Erythroblast (primary cell): ENCODE measurements at regions not wholly inside any gene's neighbourhood (a gene's known extent, or its start where the extent isn't known, plus 50 kb on each side); places are given as distances from the start of the nearest gene placed in this dataset.
"Not testable (repeated sequence)": the region's sequence is repeated elsewhere in the genome, so short reads cannot be mapped to it uniquely, and the experiment has no call there.

ENCODE experiments used
- DNase-seq, 2 experiments: peaks; one replicate each; lab custom pipeline; 2025; lab: John Stamatoyannopoulos, UW
- GATA1 ChIP-seq: IDR thresholded peaks from 2 replicates; pipeline ENCODE4 v1.6.1; 2011; ENCODE audit warnings: low read depth, mild to moderate bottlenecking, control low read depth, low read length, moderate library complexity
- POLR2A ChIP-seq: IDR thresholded peaks from 2 replicates; pipeline ENCODE4 v1.6.1; 2011; ENCODE audit warnings: mild to moderate bottlenecking, low read length

- TF ChIP-seq POLR2A (no peak), GATA1 (no peak)
- DNase-seq = no peak
These were observed 315.2 kb upstream of the GLI3 start for GRCh38 chr7:42552227-42552626.

GRCh38 chr7:42550706-42551470 is 313.9 kb upstream of the GLI3 start:
- TF ChIP-seq POLR2A (no peak), GATA1 (no peak)
- no peak for DNase-seq

DNA sequence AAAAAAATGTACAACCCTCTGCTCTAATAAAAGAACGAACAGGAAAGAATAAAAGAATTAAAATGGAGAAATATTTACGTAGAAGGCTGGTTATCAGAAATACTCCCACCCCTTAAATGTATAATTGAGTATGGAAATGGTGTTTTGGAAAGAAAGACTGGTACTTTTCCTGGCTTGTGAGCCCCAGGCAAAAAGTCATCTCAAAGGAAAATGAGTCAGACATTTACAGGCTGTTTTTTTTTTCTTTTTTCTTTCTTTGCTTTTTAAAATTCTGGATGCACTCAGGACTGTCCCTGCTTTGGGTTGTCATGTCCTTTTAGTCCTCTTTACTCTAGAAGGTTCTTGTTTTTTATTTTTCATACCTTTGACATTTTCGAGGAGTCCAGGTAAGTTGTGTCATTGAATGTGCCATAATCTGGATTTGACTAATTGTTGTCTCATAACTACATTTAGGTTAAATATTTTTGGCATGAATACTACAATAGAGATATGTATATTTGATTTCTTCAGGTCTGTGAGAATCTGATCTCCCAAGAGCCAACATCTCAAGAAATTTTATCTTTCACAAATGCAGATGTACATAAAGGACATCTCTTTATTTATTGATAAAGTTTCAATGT is 313.0 kb upstream of the GLI3 start:
- no peak for TF ChIP-seq GATA1
- no peak for TF ChIP-seq POLR2A
- no peak for DNase-seq

GRCh38 chr7:42548816-42549611 is 312.0 kb upstream of the GLI3 start:
- TF ChIP-seq GATA1 (no peak), POLR2A (no peak)
- no peak for DNase-seq

DNA sequence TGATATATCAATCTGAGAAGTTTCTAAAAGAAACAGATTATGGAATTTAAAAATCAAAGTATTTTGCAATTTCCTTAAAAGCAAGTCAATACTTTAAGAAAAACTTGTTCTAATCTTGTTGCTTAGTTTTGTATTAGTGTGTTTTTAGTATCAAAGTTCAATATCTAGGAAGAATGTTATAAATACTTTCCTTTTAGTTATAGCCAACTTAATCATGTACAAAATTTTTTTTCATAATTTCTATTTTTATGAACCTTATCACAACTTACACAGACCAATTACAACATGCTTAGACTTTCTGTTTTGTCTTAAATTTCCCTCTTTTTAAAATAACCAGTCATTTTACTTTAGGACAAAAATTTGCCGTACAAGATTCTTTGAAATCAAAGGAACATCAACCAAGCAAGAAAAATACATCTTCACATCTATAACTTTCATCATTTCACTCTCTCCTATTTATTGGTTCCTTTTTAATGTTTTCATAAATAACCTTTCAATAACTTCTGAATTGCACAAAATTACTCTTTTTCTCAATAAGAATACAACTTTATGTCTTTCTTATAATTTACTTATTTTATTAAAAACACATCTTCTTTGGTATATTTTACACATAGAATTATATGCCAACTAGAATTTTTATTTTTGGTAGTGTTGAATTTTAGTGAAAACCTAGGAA is 308.2 kb upstream of the GLI3 start:
- TF ChIP-seq GATA1 (no peak), POLR2A (no peak)
- DNase-seq = no peak

- TF ChIP-seq GATA1 (no peak), POLR2A (no peak)
- DNase-seq = no peak
These were observed 306.9 kb upstream of the GLI3 start for GRCh38 chr7:42543953-42544352.

DNA sequence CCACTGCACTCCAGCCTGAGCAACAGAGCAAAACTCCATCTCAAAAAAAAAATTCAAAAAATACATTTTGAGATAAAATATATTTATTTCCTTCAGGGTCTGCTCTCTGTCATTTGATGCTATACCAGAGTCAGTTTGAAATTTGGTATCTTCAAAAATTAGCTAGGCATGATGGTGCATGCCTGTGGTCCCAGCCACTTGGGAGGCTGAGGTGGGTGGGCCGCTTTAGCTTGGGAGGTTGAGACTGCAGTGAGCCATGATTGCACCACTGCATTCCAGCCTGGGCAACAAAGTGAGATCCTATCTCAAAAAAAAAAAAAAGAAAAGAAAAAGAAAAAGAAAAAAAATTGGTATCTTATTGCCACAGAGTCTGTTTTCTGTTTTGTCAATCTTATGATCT is 305.4 kb upstream of the GLI3 start:
- DNase-seq = not testable (repeated sequence)

DNA sequence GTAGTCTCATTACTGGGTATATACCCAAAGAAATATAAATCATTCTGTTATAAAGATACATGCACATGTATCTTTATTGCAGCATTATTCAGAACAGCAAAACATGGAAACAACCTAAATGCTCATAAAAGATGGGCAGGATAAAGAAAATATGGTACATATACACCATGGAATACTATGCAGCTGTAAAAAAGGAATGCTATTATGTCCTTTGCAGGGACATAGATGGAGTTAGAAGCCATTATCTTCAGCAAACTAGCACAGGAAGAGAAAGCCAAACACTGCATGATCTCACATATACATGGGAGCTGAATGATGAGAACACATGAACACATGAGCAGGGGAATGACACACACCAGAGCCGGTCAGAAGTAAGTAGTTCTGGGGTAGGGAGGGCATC is 297.4 kb upstream of the GLI3 start:
- no peak for DNase-seq
- no peak for TF ChIP-seq GATA1
- TF ChIP-seq POLR2A = no peak

DNA sequence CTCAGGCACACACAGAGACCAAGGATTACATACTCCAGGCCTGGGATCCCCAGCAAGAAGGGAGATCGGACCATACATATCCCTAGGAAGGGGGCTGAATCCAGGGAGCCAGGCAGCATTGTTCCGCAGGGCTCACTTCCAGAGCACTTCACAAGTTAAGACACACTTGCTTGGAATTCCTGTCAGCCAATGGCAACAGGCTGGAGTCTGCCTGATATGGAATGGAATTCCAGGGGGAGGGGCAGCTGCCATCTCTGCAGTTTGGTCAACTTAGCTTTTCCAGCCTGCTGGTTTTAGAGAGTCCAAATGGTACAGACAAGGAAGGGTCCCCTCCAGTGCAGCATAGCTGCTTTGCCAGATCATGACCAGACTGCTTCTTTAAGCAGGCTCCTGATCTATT is 290.0 kb upstream of the GLI3 start:
- DNase-seq = no peak
- TF ChIP-seq POLR2A (no peak), GATA1 (no peak)

DNA sequence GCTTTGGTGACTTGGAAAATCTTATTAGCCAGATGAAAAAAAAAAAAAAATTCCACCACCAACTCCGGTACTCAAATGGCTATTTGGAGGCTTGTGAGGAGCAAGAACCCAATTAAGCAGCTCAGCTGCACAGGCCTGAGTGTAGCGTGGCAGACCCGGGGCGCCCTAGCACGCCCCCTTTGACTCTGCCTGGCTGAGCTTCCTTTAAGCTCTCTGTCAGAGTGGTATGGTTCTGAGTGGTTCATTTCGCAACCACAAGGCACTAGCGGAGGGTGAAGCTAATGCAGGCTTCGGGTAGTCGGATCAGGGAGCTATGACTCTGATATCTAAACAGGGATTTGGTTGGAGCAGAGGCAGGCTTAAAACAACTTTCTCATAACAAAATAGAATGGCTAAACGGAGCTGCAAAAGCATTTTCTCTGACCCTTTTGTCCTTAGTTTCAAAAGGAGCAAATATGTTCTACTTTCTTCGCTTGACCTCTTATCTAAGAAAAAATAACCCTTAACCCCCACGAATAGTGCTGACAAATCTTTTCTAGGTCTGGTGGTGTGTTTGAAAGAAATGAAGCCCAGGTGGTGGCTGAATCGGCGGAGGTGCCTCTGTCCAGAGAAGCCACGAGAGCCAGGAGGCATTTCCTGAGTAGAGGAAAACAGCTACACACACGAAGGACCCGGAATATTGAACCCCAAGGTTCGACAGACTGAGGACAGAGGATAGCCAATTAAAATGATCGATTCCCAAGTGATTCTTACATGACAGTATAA is 285.4 kb upstream of the GLI3 start:
- TF ChIP-seq POLR2A = no peak
- no peak for TF ChIP-seq GATA1
- DNase-seq = no peak

- DNase-seq = no peak
- TF ChIP-seq GATA1 (no peak), POLR2A (no peak)
These were observed 274.0 kb upstream of the GLI3 start for GRCh38 chr7:42511027-42511426.

DNA sequence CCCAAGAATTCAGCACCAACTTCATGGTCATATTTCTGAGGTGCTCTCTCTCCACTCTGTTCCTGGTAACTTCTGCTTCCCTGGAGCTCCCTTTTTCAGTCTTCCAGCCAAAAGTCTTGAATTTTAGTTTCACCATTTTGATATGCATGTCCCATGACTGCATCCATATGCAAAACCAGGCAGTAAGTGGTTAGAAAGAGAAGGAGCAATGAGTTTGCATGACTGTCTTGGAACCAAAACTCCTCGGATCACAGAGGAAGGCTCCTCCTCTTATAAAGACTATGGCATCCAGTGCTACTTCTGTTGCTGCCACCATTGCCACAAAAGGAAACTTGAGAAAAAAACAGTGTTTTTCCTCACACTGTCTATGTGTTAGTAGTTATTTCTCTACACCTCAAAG is 269.1 kb upstream of the GLI3 start:
- TF ChIP-seq POLR2A = no peak
- TF ChIP-seq GATA1 = no peak

GRCh38 chr7:42502022-42502421 is 265.0 kb upstream of the GLI3 start:
- DNase-seq = no peak

More for the DNA sequence above, 269.1 kb upstream of the GLI3 start:
- no peak for DNase-seq

More at GRCh38 chr7:42502022-42502421, 265.0 kb upstream of the GLI3 start:
- TF ChIP-seq POLR2A (no peak), GATA1 (no peak)
